HFF-Myc (cell line): ENCODE measurements at regions not wholly inside any gene's neighbourhood (a gene's known extent, or its start where the extent isn't known, plus 50 kb on each side); places are given as distances from the start of the nearest gene placed in this dataset.

Source experiments
- DNase-seq: peaks from one replicate; pipeline ENCODE4 v3.0.0-alpha.2; 2011; ENCODE audit warnings: low read depth; ENCODE audit errors: extremely low read depth
- H3K4me3 ChIP-seq: replicated peaks from 2 replicates; pipeline ENCODE4 v1.5.1; 2011; ENCODE audit warnings: low read depth, mild to moderate bottlenecking, control low read depth, low read length
- CTCF ChIP-seq: IDR thresholded peaks from 2 replicates; pipeline ENCODE4 v1.5.1; 2012; ENCODE audit warnings: mild to moderate bottlenecking, low read depth, low read length, control low read depth; ENCODE audit errors: missing control alignments

GRCh38 chr20:60467771-60468170, 509.5 kb downstream of the CDH26 start:
- no peak overlapping the region for H3K4me3 ChIP-seq
- no peak for TF ChIP-seq CTCF
- no peak for DNase-seq

GRCh38 chr20:60469829-60470228, 511.6 kb downstream of the CDH26 start:
- no peak for DNase-seq
- no peak overlapping the region for H3K4me3 ChIP-seq
- no peak for TF ChIP-seq CTCF

GRCh38 chr20:60470366-60470765, 512.1 kb downstream of the CDH26 start:
- no peak overlapping the region for H3K4me3 ChIP-seq
- TF ChIP-seq CTCF = no peak
- DNase-seq = no peak

- TF ChIP-seq CTCF = no peak
- DNase-seq = no peak
- H3K4me3 ChIP-seq = no peak overlapping the region
These were observed 515.0 kb downstream of the CDH26 start for GRCh38 chr20:60473211-60473610.

GRCh38 chr20:60474385-60474910, 516.2 kb downstream of the CDH26 start:
- H3K4me3 ChIP-seq = no peak overlapping the region
- DNase-seq = no peak
- no peak for TF ChIP-seq CTCF

GRCh38 chr20:60476045-60476444, 517.8 kb downstream of the CDH26 start:
- no peak for DNase-seq
- no peak for TF ChIP-seq CTCF
- H3K4me3 ChIP-seq = no peak overlapping the region

GRCh38 chr20:60477958-60478357, 519.7 kb downstream of the CDH26 start:
- H3K4me3 ChIP-seq = no peak overlapping the region
- DNase-seq = no peak
- no peak for TF ChIP-seq CTCF
